ENCODE measurements at regions not wholly inside any gene's neighbourhood (a gene's known extent, or its start where the extent isn't known, plus 50 kb on each side); places are given as distances from the start of the nearest gene placed in this dataset.

- Histone ChIP-seq H3K27me3 (ENCODE audit: insufficient read depth in 3 of 3, low read length in 2 of 3) (peaks cover 0 to 14% (median 2%) of the 10 kb centered on the region in 3 donors), H3K4me3 (no peak overlapping the region), H3K27ac (no peak overlapping the region), H3K36me3 (ENCODE audit: insufficient read depth in 1 of 2, low read depth in 1 of 2) (no peaks in the 10 kb centered on the region), H3K9me3 (no peaks in the 10 kb centered on the region), H3K4me1 (no peaks in the 10 kb centered on the region)
- ATAC-seq = no peak
- WGBS, 3 donors = 82 to 87% (median 83%) methylated on average over 7 to 8 of the region's 8 CpGs
- TF ChIP-seq, protein P1, sequence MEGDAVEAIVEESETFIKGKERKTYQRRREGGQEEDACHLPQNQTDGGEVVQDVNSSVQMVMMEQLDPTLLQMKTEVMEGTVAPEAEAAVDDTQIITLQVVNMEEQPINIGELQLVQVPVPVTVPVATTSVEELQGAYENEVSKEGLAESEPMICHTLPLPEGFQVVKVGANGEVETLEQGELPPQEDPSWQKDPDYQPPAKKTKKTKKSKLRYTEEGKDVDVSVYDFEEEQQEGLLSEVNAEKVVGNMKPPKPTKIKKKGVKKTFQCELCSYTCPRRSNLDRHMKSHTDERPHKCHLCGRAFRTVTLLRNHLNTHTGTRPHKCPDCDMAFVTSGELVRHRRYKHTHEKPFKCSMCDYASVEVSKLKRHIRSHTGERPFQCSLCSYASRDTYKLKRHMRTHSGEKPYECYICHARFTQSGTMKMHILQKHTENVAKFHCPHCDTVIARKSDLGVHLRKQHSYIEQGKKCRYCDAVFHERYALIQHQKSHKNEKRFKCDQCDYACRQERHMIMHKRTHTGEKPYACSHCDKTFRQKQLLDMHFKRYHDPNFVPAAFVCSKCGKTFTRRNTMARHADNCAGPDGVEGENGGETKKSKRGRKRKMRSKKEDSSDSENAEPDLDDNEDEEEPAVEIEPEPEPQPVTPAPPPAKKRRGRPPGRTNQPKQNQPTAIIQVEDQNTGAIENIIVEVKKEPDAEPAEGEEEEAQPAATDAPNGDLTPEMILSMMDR (IDR thresholded peaks at IDR 0.05) = no peak
- peak in 1 of 2 donors; percentile 29 for DNase-seq
- intact Hi-C loops (cut with DNase I) = no loop called here
Measured at GRCh38 chr22:47282851-47283250, 520.4 kb downstream of the TBC1D22A start.

DNA sequence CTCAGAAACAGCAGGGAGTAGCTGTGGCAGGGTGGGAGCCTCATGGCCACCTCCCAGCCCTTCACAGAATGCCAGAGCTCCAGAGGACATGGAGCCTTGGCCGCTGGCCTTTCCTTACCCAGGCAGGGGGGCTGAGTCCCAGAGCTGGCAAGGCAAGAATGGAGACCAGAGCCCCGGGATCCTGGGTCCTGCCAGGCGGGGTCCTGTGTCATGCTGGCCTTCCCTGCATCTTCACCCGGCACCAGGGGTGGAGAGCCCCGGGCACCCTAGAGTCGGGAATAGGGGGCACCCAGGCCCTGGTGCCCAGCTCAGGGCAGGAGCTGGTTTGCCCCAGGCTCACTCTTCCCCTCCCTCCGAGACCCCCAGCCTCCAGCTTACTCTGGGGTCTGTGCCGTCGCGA is 519.9 kb downstream of the TBC1D22A start:
- 81 to 91% (median 84%) methylated on average over 10 of the region's 10 CpGs for WGBS, 3 donors
- Histone ChIP-seq H3K27me3 (ENCODE audit: insufficient read depth in 3 of 3, low read length in 2 of 3) (peaks cover 0 to 14% (median 2%) of the 10 kb centered on the region in 3 donors), H3K4me1 (no peaks in the 10 kb centered on the region), H3K4me3 (no peak overlapping the region), H3K27ac (no peak overlapping the region), H3K36me3 (ENCODE audit: insufficient read depth in 1 of 2, low read depth in 1 of 2) (no peaks in the 10 kb centered on the region), H3K9me3 (no peaks in the 10 kb centered on the region)
- intact Hi-C loops (cut with DNase I) = no loop called here
- TF ChIP-seq, protein P1 (IDR thresholded peaks at IDR 0.05) = no peak
- DNase-seq (no peak), ATAC-seq (no peak)

- 76 to 79% (median 76%) methylated on average over 20 of the region's 20 CpGs for WGBS, 3 donors
- no peaks in the 10 kb centered on the region for H3K9me3 ChIP-seq
- DNase-seq (peak in 1 of 2 donors; percentile 32), ATAC-seq (no peak)
- intact Hi-C loops (cut with DNase I) = no loop called here
- peaks cover 0 to 23% (median 2%) of the 10 kb centered on the region in 3 donors for H3K27me3 ChIP-seq (ENCODE audit: insufficient read depth in 3 of 3, low read length in 2 of 3)
- no peaks in the 10 kb centered on the region for H3K4me1 ChIP-seq
- no peak overlapping the region for H3K4me3 ChIP-seq
- no peak overlapping the region for H3K27ac ChIP-seq
- TF ChIP-seq, protein P1 (IDR thresholded peaks at IDR 0.05) = no peak
- H3K36me3 ChIP-seq (ENCODE audit: insufficient read depth in 1 of 2, low read depth in 1 of 2) = no peaks in the 10 kb centered on the region
Measured at GRCh38 chr22:47281126-47282106, 519.0 kb downstream of the TBC1D22A start.

GRCh38 chr22:47280301-47280700 is 517.9 kb downstream of the TBC1D22A start:
- Histone ChIP-seq H3K36me3 (ENCODE audit: insufficient read depth in 1 of 2, low read depth in 1 of 2) (no peaks in the 10 kb centered on the region), H3K27me3 (ENCODE audit: insufficient read depth in 3 of 3, low read length in 2 of 3) (peaks cover 0 to 25% (median 2%) of the 10 kb centered on the region in 3 donors), H3K4me1 (no peaks in the 10 kb centered on the region), H3K9me3 (no peaks in the 10 kb centered on the region), H3K4me3 (no peak overlapping the region), H3K27ac (no peak overlapping the region)
- WGBS, 3 donors = 19 to 45% (median 32%) methylated on average over 6 of the region's 6 CpGs
- intact Hi-C loops (cut with DNase I) = no loop called here
- ATAC-seq (no peak), DNase-seq (no peak)
- TF ChIP-seq, protein P1 (IDR thresholded peaks at IDR 0.05) = no peak

All from psoas muscle (tissue), 7 donors.